ENCODE measurements at regions not wholly inside any gene's neighbourhood (a gene's known extent, or its start where the extent isn't known, plus 50 kb on each side); places are given as distances from the start of the nearest gene placed in this dataset.

GRCh38 chr2:40997362-40997761 is 545.5 kb upstream of the SLC8A1 start:
- no peak for TF ChIP-seq EZH2 (IDR thresholded peaks at IDR 0.05; ENCODE audit: insufficient read depth, low read length)
- TF ChIP-seq, protein P1, sequence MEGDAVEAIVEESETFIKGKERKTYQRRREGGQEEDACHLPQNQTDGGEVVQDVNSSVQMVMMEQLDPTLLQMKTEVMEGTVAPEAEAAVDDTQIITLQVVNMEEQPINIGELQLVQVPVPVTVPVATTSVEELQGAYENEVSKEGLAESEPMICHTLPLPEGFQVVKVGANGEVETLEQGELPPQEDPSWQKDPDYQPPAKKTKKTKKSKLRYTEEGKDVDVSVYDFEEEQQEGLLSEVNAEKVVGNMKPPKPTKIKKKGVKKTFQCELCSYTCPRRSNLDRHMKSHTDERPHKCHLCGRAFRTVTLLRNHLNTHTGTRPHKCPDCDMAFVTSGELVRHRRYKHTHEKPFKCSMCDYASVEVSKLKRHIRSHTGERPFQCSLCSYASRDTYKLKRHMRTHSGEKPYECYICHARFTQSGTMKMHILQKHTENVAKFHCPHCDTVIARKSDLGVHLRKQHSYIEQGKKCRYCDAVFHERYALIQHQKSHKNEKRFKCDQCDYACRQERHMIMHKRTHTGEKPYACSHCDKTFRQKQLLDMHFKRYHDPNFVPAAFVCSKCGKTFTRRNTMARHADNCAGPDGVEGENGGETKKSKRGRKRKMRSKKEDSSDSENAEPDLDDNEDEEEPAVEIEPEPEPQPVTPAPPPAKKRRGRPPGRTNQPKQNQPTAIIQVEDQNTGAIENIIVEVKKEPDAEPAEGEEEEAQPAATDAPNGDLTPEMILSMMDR (IDR thresholded peaks at IDR 0.05; ENCODE audit: insufficient read depth, low read depth, low read length): no peak
- no peaks in the 10 kb centered on the region for H3K79me2 ChIP-seq (ENCODE audit: insufficient read depth, low read length)
- Mint-ChIP-seq H3K9me3 (ENCODE audit: unreplicated experiment) (no peaks in the 10 kb centered on the region), H3K27me3 (ENCODE audit: low read depth, unreplicated experiment) (no peaks in the 10 kb centered on the region), H3K4me3 (ENCODE audit: unreplicated experiment) (no peak overlapping the region), H3K36me3 (ENCODE audit: low read depth, unreplicated experiment) (no peaks in the 10 kb centered on the region), H3K27ac (ENCODE audit: unreplicated experiment) (no peak overlapping the region), H3K4me1 (ENCODE audit: low read depth, unreplicated experiment) (no peaks in the 10 kb centered on the region)
- H3K4me2 ChIP-seq (ENCODE audit: low read length): no peak overlapping the region
- DNase-seq (ENCODE audit: low read depth) (no peak), FAIRE-seq (no peak)
- no peak overlapping the region for H3K9ac ChIP-seq (ENCODE audit: low read length)
- no peaks in the 10 kb centered on the region for H4K20me1 ChIP-seq (ENCODE audit: insufficient read depth, low read length)
- no peaks in the 10 kb centered on the region for H3K9me3 ChIP-seq (ENCODE audit: insufficient read depth, low read depth, low read length)
- H3K4me3 ChIP-seq (ENCODE audit: insufficient read depth, low read depth, low read length): no peak overlapping the region
- no peaks in the 10 kb centered on the region for H3K27me3 ChIP-seq (ENCODE audit: insufficient read depth, low read length)
- H3K27ac ChIP-seq (ENCODE audit: low read depth, low read length): no peak overlapping the region
- H2AFZ ChIP-seq (ENCODE audit: low read depth, low read length): no peak overlapping the region
- no peaks in the 10 kb centered on the region for H3K36me3 ChIP-seq (ENCODE audit: insufficient read depth, low read length)
- no peaks in the 10 kb centered on the region for H3K4me1 ChIP-seq (ENCODE audit: insufficient read depth, low read length)

DNA sequence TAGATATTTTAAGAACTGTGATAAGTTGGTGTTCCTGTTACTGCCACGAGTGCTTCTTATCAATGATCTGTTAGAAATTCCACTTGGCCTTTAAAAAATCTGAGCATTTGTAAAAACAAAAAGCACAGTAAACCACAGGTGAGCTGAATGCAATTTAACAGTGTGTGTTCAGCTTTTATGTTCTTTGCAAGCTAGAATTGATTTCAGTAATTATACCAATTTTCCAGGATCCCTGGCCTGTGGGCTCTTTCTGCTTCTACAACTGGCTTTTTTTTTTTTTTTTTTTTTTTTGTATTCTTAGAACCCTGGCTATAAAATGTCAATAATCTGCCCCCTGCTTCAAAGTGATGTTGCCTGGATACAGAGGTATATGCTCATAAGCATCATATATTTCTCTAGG is 548.5 kb upstream of the SLC8A1 start:
- no peaks in the 10 kb centered on the region for H3K9me3 Mint-ChIP-seq (ENCODE audit: unreplicated experiment)
- no peak overlapping the region for H3K4me2 ChIP-seq (ENCODE audit: low read length)

GRCh38 chr2:41000906-41001305 is 549.0 kb upstream of the SLC8A1 start:
- Histone ChIP-seq H3K9ac (ENCODE audit: low read length) (no peak overlapping the region), H3K27ac (ENCODE audit: low read depth, low read length) (no peak overlapping the region), H3K4me3 (ENCODE audit: insufficient read depth, low read depth, low read length) (no peak overlapping the region), H3K9me3 (ENCODE audit: insufficient read depth, low read depth, low read length) (no peaks in the 10 kb centered on the region), H3K4me1 (ENCODE audit: insufficient read depth, low read length) (no peaks in the 10 kb centered on the region), H2AFZ (ENCODE audit: low read depth, low read length) (no peak overlapping the region), H4K20me1 (ENCODE audit: insufficient read depth, low read length) (no peaks in the 10 kb centered on the region), H3K79me2 (ENCODE audit: insufficient read depth, low read length) (no peaks in the 10 kb centered on the region), H3K27me3 (ENCODE audit: insufficient read depth, low read length) (no peaks in the 10 kb centered on the region), H3K4me2 (ENCODE audit: low read length) (no peak overlapping the region), H3K36me3 (ENCODE audit: insufficient read depth, low read length) (no peaks in the 10 kb centered on the region)
- H3K27me3 Mint-ChIP-seq (ENCODE audit: low read depth, unreplicated experiment): no peaks in the 10 kb centered on the region
- TF ChIP-seq, protein P1 (IDR thresholded peaks at IDR 0.05; ENCODE audit: insufficient read depth, low read depth, low read length): no peak
- no peak for TF ChIP-seq EZH2 (IDR thresholded peaks at IDR 0.05; ENCODE audit: insufficient read depth, low read length)
- H3K36me3 Mint-ChIP-seq (ENCODE audit: low read depth, unreplicated experiment): no peaks in the 10 kb centered on the region
- DNase-seq (ENCODE audit: low read depth) (no peak), FAIRE-seq (no peak)
- no peak overlapping the region for H3K27ac Mint-ChIP-seq (ENCODE audit: unreplicated experiment)
- no peaks in the 10 kb centered on the region for H3K4me1 Mint-ChIP-seq (ENCODE audit: low read depth, unreplicated experiment)
- no peak overlapping the region for H3K4me3 Mint-ChIP-seq (ENCODE audit: unreplicated experiment)
- no peaks in the 10 kb centered on the region for H3K9me3 Mint-ChIP-seq (ENCODE audit: unreplicated experiment)

More for the DNA sequence above, 548.5 kb upstream of the SLC8A1 start:
- Mint-ChIP-seq H3K27ac (ENCODE audit: unreplicated experiment) (no peak overlapping the region), H3K36me3 (ENCODE audit: low read depth, unreplicated experiment) (no peaks in the 10 kb centered on the region), H3K4me3 (ENCODE audit: unreplicated experiment) (no peak overlapping the region), H3K4me1 (ENCODE audit: low read depth, unreplicated experiment) (no peaks in the 10 kb centered on the region), H3K27me3 (ENCODE audit: low read depth, unreplicated experiment) (no peaks in the 10 kb centered on the region)
- FAIRE-seq (no peak), DNase-seq (ENCODE audit: low read depth) (no peak)
- no peak overlapping the region for H3K9ac ChIP-seq (ENCODE audit: low read length)
- no peaks in the 10 kb centered on the region for H4K20me1 ChIP-seq (ENCODE audit: insufficient read depth, low read length)
- H3K4me1 ChIP-seq (ENCODE audit: insufficient read depth, low read length): no peaks in the 10 kb centered on the region
- no peaks in the 10 kb centered on the region for H3K27me3 ChIP-seq (ENCODE audit: insufficient read depth, low read length)
- no peaks in the 10 kb centered on the region for H3K9me3 ChIP-seq (ENCODE audit: insufficient read depth, low read depth, low read length)
- no peak for TF ChIP-seq EZH2 (IDR thresholded peaks at IDR 0.05; ENCODE audit: insufficient read depth, low read length)
- TF ChIP-seq, protein P1 (IDR thresholded peaks at IDR 0.05; ENCODE audit: insufficient read depth, low read depth, low read length): no peak
- no peak overlapping the region for H2AFZ ChIP-seq (ENCODE audit: low read depth, low read length)
- no peak overlapping the region for H3K27ac ChIP-seq (ENCODE audit: low read depth, low read length)
- H3K36me3 ChIP-seq (ENCODE audit: insufficient read depth, low read length): no peaks in the 10 kb centered on the region
- H3K79me2 ChIP-seq (ENCODE audit: insufficient read depth, low read length): no peaks in the 10 kb centered on the region
- no peak overlapping the region for H3K4me3 ChIP-seq (ENCODE audit: insufficient read depth, low read depth, low read length)

Measured in astrocyte (in vitro differentiated cells and primary cell).